Lower leg skin (tissue), 4 donors: ENCODE measurements at regions not wholly inside any gene's neighbourhood (a gene's known extent, or its start where the extent isn't known, plus 50 kb on each side); places are given as distances from the start of the nearest gene placed in this dataset.

Experiments
- DNase-seq, 2 donors: peaks; one replicate each; pipeline ENCODE4 v3.0.0-alpha.2; 2019; ENCODE audit warnings: low spot score in 2 of 2
- H3K4me3 ChIP-seq: fragments of 200-600 bp; sonication (generic); 2 replicates; pipeline ENCODE4 v1.5.1; 2017; ENCODE audit warnings: mild to moderate bottlenecking, low read depth; ENCODE audit not compliant: poor library complexity, severe bottlenecking
- CTCF ChIP-seq, 3 donors: fragments of 450-650 bp; IDR thresholded peaks; one replicate each; pipeline ENCODE4 v1.5.1; 2016; ENCODE audit warnings: antibody characterized with exemption in 3 of 3, mild to moderate bottlenecking in 3 of 3, moderate library complexity in 2 of 3
- POLR2A ChIP-seq, 2 donors: fragments of 450-650 bp; IDR thresholded peaks; one replicate each; pipeline ENCODE4 v1.6.1; 2016 to 2017; ENCODE audit warnings: antibody characterized with exemption in 2 of 2, mild to moderate bottlenecking in 1 of 2, moderate library complexity in 1 of 2
- WGBS, 2 donors: methylation state at CpG; one replicate each; pipeline ENCODE4 v1.1.5; 2018; 5-methylcytosine and 5-hydroxymethylcytosine counted together
- intact Hi-C: fragments of 100-400 bp; cut with DNase I; formaldehyde crosslinking; loops from one replicate; pipeline ENCODE4 v1.15.0; 2023; ENCODE audit warnings: low total_unique reads

GRCh38 chr20:57829336-57829735 lies 119.5 kb upstream of the PMEPA1 start:
- WGBS, 2 donors = 90 to 91% methylated on average over 6 of the region's 6 CpGs
- no peak overlapping the region for H3K4me3 ChIP-seq
- DNase-seq = no peak
- no peak for TF ChIP-seq CTCF (IDR thresholded peaks at IDR 0.05)
- TF ChIP-seq POLR2A (IDR thresholded peaks at IDR 0.05) = no peak
- intact Hi-C loops = no loop called here

DNA sequence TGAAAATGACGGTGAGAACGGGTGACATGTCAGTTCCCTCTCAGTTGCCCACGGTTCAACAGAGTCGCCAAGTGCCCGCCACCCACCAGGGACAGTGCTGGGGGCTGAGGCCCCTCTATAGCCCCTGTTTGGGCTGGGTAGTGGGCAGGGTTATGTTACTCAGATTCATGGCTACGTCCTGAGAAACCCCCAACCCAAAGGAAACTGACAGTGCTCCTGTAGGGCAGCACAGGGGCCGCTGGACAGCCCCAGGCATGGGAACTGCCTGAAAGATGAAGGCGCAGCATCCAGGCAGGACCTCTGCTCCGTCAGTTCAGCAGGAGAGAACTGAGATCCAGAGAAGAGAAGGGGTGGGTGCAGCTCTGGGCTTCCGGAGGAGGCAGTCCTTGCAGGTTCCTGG lies 118.9 kb upstream of the PMEPA1 start:
- 90 to 92% methylated on average over 9 to 10 of the region's 10 CpGs for WGBS, 2 donors
- no peak overlapping the region for H3K4me3 ChIP-seq
- intact Hi-C loops = no loop called here

GRCh38 chr20:57826666-57827287 lies 117.0 kb upstream of the PMEPA1 start:
- H3K4me3 ChIP-seq = no peak overlapping the region
- TF ChIP-seq POLR2A (IDR thresholded peaks at IDR 0.05) (no peak), CTCF (IDR thresholded peaks at IDR 0.05) (no peak)
- WGBS, 2 donors = 84 to 87% methylated on average over 12 of the region's 12 CpGs
- DNase-seq = no peak
- intact Hi-C loops = no loop called here

More for the DNA sequence above, 118.9 kb upstream of the PMEPA1 start:
- TF ChIP-seq CTCF (IDR thresholded peaks at IDR 0.05) (no peak), POLR2A (IDR thresholded peaks at IDR 0.05) (no peak)
- DNase-seq = no peak

- no peak for DNase-seq
- no peak for TF ChIP-seq POLR2A (IDR thresholded peaks at IDR 0.05)
- no peak for TF ChIP-seq CTCF (IDR thresholded peaks at IDR 0.05)
- intact Hi-C loops = no loop called here
- 84 to 85% methylated on average over 6 of the region's 6 CpGs for WGBS, 2 donors
- H3K4me3 ChIP-seq = no peak overlapping the region
Measured at GRCh38 chr20:57824909-57825308, 115.1 kb upstream of the PMEPA1 start.

DNA sequence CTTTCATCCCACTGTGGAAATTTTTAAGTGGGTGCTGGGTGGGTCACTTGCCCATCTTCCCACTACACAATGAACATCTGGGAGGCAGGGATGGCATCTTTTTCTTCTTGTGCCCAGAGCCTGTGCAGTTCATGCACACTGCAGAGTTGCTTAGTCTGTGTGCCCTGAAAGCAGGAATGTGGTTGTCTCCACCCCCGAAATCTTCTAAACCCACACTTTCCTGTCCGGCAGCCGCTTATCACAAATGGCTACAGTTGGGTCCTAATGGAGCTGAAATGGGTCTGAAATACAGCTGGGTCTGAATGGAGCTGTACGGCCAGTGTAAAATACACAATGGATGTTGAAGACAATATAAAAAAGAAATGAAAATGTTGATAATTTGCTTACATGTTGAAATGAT lies 112.1 kb upstream of the PMEPA1 start:
- TF ChIP-seq POLR2A (IDR thresholded peaks at IDR 0.05) (no peak), CTCF (IDR thresholded peaks at IDR 0.05) (no peak)
- no peak for DNase-seq
- H3K4me3 ChIP-seq = no peak overlapping the region
- WGBS, 2 donors = 75 to 81% methylated on average over 4 of the region's 4 CpGs
- intact Hi-C loops = no loop called here
